IPS-18a (cell line): ENCODE measurements at regions not wholly inside any gene's neighbourhood (a gene's known extent, or its start where the extent isn't known, plus 50 kb on each side); places are given as distances from the start of the nearest gene placed in this dataset.

Experiments
- H3K27ac ChIP-seq: one replicate; pipeline ENCODE4 v1.5.1; 2013; ENCODE audit warnings: low read length
- H3K27me3 ChIP-seq: one replicate; pipeline ENCODE4 v1.6.1; 2013; ENCODE audit warnings: mild to moderate bottlenecking, low read length; ENCODE audit not compliant: control insufficient read depth, insufficient read depth
- H3K36me3 ChIP-seq: one replicate; pipeline ENCODE4 v1.6.1; 2013; ENCODE audit warnings: low read depth, low read length; ENCODE audit not compliant: control insufficient read depth
- H3K4me1 ChIP-seq: one replicate; pipeline ENCODE4 v1.6.1; 2013; ENCODE audit warnings: low read depth, low read length; ENCODE audit not compliant: control insufficient read depth
- H3K4me3 ChIP-seq: one replicate; pipeline ENCODE4 v1.5.1; 2013; ENCODE audit warnings: low read length
- H3K9ac ChIP-seq: one replicate; pipeline ENCODE4 v1.6.1; 2013; ENCODE audit warnings: mild to moderate bottlenecking, low read length, moderate library complexity
- H3K9me3 ChIP-seq: one replicate; pipeline ENCODE4 v1.6.1; 2013; ENCODE audit warnings: low read depth, low read length; ENCODE audit not compliant: control insufficient read depth

DNA sequence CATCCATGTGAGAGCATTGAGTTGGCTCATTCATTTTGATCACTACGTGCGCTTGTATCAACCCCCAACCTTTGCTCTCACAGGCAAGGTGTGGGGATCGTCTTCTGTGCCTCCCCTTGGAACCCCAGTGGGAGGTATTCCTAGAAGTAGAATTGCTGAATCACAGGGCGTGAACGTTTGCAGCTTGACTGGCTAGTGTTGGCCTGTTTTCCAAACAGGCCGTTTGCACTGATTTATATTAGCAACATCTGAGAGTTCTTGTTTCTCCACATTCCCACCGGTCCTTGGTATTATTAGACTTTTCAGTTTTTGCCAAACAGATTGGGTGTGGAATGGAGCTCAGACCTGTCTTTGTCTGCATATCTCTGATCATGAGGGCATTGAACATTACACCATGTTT is 288.6 kb upstream of the PWP1 start:
- no peak overlapping the region for H3K4me3 ChIP-seq
- no peaks in the 10 kb centered on the region for H3K36me3 ChIP-seq
- H3K9ac ChIP-seq: no peak overlapping the region
- no peaks in the 10 kb centered on the region for H3K27me3 ChIP-seq
- H3K4me1 ChIP-seq: peaks cover 21% of the 10 kb centered on the region
- H3K27ac ChIP-seq: no peak overlapping the region
- H3K9me3 ChIP-seq: no peaks in the 10 kb centered on the region

DNA sequence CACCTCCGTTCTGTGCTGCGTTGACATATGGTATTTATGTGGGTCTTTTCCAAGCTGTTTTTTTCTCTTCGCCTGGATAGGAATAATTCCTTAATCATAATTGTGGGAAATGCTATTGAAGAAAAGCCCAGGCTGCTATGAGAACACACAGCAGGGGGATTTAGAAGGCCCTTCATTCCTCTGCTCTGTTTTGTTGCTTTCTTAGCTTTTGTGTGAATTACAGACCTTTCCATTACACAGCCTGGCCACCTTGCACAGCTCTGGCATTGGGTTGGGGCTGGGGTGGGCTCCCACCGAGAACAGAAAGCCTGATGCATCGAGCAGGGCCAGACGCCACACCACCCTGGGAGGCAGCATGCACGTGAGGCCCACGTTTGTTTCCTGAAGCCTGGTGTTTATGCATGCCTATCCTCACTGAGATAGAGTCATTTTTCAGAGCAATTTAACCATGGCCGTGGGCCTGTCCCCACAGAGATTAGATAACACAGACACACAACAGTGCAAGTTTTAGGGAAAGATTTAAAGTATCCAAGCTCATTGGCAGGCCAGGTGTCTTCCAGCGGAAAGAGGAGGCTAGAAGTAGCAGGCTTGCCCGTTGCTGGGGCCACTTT is 287.6 kb upstream of the PWP1 start:
- no peak overlapping the region for H3K4me3 ChIP-seq
- peaks cover 21% of the 10 kb centered on the region for H3K4me1 ChIP-seq
- H3K9me3 ChIP-seq: no peaks in the 10 kb centered on the region
- no peak overlapping the region for H3K9ac ChIP-seq
- H3K36me3 ChIP-seq: no peaks in the 10 kb centered on the region
- H3K27ac ChIP-seq: no peak overlapping the region
- H3K27me3 ChIP-seq: no peaks in the 10 kb centered on the region

DNA sequence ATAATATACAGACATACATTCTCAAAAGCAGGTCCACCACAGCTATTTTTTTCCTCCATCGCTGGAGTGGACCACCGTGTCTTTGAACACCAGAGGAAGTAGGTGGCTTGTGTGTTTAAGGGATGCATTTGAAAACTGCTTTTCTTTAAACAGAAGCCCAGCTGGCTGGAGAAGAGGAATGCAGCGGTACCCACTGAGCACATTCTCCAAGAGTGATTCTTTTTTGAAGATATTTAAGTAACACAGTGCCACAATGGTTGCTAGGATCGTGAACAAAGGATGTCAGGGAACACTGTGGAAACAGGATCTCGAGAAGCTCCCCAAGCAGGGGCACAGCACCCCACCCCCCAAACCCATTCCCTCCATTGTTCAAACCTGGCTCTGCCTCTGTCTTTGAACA is 286.6 kb upstream of the PWP1 start:
- Histone ChIP-seq H3K9me3 (no peaks in the 10 kb centered on the region), H3K4me3 (no peak overlapping the region), H3K27me3 (no peaks in the 10 kb centered on the region), H3K27ac (no peak overlapping the region), H3K4me1 (peaks cover 21% of the 10 kb centered on the region), H3K9ac (no peak overlapping the region), H3K36me3 (no peaks in the 10 kb centered on the region)

DNA sequence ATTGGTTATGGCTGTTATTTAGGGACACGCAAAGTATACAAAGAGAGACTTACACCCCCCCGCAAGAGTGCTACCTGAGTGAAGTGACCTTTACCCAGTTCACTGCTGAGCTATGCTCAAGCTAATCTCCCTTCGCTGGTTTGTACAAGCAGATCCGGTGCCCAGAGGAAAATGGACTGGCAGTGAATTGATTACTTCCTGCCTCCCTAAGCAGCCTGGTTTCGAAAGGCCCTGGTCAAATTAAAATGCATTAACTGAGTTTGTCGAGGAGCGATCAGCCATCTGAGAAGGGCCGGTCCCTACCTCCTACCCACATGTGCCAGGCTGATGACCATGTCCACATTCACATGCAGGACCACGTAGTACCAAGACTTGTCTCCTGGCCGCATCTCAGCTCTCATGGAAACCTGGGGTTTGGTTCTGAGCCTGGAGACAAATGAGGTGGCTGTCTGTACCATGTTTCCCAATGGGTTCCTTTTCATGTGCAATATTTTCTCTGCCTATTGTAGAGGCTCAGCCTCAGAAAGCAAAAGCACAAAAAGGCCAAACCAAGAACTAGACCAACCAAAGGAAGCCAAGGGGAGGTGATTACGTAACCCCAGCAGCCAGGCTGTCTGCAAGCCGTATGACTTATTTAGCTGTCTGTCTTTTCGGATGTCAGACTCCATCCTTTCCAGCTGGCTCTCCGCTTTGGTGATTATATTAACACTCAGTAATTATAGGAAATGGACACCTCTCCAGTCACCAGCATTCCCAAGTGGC is 284.7 kb upstream of the PWP1 start:
- Histone ChIP-seq H3K4me1 (peaks cover 21% of the 10 kb centered on the region), H3K9ac (no peak overlapping the region)

DNA sequence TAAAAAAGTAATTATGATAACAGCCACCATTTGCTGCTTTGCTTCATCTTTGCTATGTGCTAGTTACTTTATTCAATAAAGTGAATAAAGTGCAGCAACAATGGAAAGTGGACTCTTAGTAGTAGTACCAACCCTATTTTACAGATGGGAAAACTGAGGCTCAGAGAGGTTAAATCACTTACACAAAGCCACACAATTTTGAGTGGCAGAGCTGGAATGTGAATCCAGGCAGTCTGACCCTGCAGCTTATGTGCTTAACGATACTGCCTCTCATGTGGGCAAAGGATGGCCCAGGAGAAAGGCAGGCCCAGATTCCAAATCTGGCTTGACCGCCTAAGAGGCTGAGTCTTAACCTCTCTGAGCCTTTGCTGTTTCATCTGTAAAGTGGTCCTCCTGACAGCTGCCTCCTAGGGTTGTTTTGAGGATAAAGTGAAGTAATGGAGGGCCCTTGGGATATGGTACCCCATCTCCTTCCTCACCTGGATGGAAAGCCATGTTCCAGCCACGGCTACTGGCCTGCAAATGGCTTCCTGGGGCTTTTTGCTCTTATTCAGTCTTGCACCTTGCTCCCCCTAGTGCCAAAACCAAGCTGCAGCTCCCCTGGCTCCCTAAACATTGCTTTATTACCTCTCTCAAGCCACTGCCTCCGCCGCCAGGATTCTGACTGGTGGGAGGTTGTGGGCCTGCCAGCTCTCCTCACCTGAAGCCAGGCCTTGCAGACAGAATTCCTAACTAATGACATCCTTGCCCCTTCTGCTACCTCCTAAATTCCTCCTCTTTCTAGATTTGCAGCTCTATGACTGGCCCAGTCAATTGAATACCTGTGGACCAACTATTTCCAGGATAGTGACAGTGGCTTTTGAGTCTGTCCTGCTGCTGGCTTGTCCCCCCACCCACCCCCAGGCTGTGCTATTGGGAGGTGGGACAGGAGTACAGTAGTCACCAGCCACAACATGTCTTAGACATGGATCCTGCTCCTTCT is 283.3 kb upstream of the PWP1 start:
- Histone ChIP-seq H3K4me1 (peaks cover 14% of the 10 kb centered on the region), H3K4me3 (no peak overlapping the region), H3K9ac (no peak overlapping the region), H3K9me3 (no peaks in the 10 kb centered on the region), H3K36me3 (no peaks in the 10 kb centered on the region), H3K27ac (no peak overlapping the region), H3K27me3 (no peaks in the 10 kb centered on the region)

More for the DNA sequence above, 284.7 kb upstream of the PWP1 start:
- H3K27ac ChIP-seq: no peak overlapping the region
- no peaks in the 10 kb centered on the region for H3K27me3 ChIP-seq
- H3K36me3 ChIP-seq: no peaks in the 10 kb centered on the region
- no peak overlapping the region for H3K4me3 ChIP-seq
- H3K9me3 ChIP-seq: no peaks in the 10 kb centered on the region

DNA sequence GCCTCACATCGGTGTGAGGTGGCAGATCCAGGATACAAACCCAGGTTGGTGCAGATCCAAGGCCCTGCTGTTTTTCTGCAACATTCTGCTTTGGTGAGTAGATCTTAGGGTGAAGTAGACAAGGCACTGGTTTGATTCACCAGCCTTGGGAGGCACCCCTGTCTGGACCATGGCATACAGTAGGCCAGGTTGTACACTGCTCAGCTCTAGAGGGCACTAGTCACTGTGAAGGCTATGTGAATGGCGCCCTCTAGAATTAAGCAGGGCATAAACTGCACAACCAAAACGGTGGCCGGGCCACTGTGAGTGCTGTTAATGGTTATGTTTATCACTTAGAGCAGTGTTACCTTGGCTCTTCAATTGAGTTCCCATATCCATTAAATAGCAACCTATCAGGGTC is 280.6 kb upstream of the PWP1 start:
- Histone ChIP-seq H3K27me3 (no peaks in the 10 kb centered on the region), H3K4me3 (no peak overlapping the region), H3K9ac (no peak overlapping the region), H3K9me3 (no peaks in the 10 kb centered on the region), H3K4me1 (no peaks in the 10 kb centered on the region), H3K27ac (no peak overlapping the region), H3K36me3 (no peaks in the 10 kb centered on the region)

DNA sequence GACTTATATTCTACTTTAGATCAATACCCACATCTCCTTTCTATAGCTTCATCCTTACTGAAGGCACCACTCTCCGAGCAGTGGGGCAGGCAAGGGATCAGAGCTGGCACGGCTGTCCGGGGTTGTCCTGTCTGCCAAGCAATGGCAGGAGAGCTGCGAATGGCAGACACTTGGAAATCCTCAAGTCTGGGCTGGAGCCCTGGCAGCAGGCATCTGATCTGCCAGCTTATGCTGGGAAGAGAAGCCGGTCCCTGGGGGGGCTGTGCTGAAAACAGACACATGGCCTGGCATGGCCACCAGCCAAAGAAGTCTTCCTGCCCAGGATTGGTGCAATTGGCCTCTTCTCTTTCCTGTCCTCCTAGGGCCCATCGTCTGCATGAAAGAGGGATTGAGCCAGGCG is 280.2 kb upstream of the PWP1 start:
- H3K27ac ChIP-seq: no peak overlapping the region

DNA sequence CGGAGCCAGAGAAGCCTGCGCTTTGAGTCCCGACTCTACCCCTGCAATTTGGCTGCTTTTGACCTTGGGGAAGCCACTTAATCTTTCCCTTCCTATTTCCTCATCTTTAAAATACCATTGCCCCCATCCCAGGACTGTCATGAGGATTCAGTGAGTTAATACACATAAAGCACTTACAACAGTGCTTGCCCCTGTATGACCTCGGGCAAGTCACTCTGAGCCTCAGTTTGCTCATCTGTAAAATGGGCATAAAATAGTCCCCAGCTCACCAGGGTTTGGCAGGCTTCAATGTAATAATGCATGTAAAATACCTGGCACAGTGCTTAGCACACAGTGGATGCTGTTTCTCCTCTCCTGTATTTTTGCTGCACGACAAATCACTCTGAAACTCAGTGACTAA is 278.7 kb upstream of the PWP1 start:
- Histone ChIP-seq H3K27me3 (no peaks in the 10 kb centered on the region), H3K27ac (no peak overlapping the region), H3K9me3 (no peaks in the 10 kb centered on the region), H3K4me3 (no peak overlapping the region), H3K9ac (no peak overlapping the region), H3K4me1 (no peaks in the 10 kb centered on the region), H3K36me3 (no peaks in the 10 kb centered on the region)

More for the DNA sequence above, 280.2 kb upstream of the PWP1 start:
- no peaks in the 10 kb centered on the region for H3K4me1 ChIP-seq
- no peaks in the 10 kb centered on the region for H3K27me3 ChIP-seq
- H3K36me3 ChIP-seq: no peaks in the 10 kb centered on the region
- no peak overlapping the region for H3K4me3 ChIP-seq
- H3K9ac ChIP-seq: no peak overlapping the region
- no peaks in the 10 kb centered on the region for H3K9me3 ChIP-seq

DNA sequence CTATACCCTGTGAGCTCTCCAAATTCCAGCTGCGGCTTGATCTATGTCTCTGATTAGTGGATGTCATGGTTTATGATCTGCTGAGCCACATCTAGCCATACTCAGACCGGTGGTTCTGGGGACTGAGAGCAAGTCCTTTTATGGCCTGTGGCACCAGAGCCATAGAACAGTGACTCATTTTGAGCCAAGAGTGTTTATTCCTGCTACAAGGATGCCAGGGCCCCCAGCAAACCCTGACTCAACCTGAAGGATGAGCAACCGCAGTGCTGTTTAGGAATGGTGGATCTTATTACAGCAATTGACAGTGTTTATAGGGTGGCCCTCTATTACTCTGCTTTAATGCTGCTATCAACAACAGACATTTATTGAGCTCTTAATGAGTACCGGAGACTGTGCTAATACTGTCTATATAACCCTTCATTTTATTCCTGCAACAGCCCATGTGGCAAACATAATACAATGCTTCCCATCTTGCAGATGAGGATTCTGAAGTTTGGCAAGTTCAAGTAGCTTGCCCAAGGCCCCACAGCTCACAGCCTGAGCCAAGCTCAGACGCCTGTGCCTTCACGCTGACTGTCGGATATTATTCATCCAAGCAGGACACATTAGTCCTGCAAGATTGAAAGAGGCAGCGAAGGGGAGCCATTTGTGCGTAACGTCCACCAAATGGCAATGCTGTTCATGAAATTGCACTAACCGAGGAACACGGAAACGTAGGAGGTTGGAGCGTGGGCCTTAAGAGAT is 273.6 kb upstream of the PWP1 start:
- H3K27ac ChIP-seq: no peak overlapping the region
- H3K9me3 ChIP-seq: no peaks in the 10 kb centered on the region
- no peak overlapping the region for H3K4me3 ChIP-seq
- H3K4me1 ChIP-seq: no peaks in the 10 kb centered on the region
- H3K9ac ChIP-seq: no peak overlapping the region
- H3K36me3 ChIP-seq: no peaks in the 10 kb centered on the region
- H3K27me3 ChIP-seq: no peaks in the 10 kb centered on the region

DNA sequence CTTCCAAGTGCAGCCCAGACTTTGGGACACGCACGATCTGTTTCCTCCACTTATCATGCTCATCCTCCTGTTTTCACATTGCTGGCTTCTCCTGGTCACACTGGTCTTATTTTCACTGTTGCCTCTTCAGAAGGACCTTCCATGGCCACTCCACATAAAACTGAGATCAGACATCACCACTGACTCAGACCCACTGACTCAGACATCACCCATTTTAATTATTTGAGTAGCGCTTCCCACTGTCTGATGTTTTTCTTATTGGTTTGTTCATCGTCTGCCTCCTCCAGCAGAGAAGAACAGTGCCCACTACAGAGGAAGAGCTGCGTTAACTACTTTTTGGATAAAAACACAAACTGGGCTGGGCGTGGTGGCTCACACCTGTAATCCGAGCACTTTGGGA is 270.5 kb upstream of the PWP1 start:
- H3K36me3 ChIP-seq: no peaks in the 10 kb centered on the region
- H3K9ac ChIP-seq: no peak overlapping the region
- H3K9me3 ChIP-seq: no peaks in the 10 kb centered on the region
- H3K27ac ChIP-seq: no peak overlapping the region
- H3K27me3 ChIP-seq: no peaks in the 10 kb centered on the region
- H3K4me1 ChIP-seq: no peaks in the 10 kb centered on the region
- no peak overlapping the region for H3K4me3 ChIP-seq

DNA sequence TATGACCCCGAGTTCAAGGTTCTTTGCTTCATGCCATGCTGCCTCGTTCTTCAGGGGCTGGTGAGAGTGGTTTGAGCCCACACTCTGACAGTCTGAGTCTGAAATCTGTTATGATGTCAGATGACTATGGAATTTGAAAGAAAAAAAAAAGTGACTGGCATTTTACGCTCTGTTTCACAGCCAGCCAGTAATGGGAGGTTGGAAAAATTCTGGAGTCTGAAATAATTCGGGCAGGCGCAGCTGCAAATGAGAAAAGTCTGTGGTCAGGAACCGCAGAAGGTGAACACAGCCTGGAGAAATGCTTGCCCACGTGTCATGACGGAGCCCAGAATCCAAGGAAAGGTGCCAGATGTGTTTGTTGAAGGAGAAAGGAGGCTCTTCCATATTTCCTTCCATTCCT is 269.8 kb upstream of the PWP1 start:
- H3K36me3 ChIP-seq: no peaks in the 10 kb centered on the region
- H3K4me3 ChIP-seq: no peak overlapping the region
- no peaks in the 10 kb centered on the region for H3K9me3 ChIP-seq
- H3K4me1 ChIP-seq: no peaks in the 10 kb centered on the region
- no peaks in the 10 kb centered on the region for H3K27me3 ChIP-seq
- H3K27ac ChIP-seq: no peak overlapping the region
- no peak overlapping the region for H3K9ac ChIP-seq
